GM23248 (cell line): ENCODE measurements at regions not wholly inside any gene's neighbourhood (a gene's known extent, or its start where the extent isn't known, plus 50 kb on each side); places are given as distances from the start of the nearest gene placed in this dataset.

Experiments used
- DNase-seq: peaks from one replicate; pipeline ENCODE4 v3.0.0-alpha.2; 2015
- H2AFZ ChIP-seq: fragments of 200-600 bp; sonication (generic); 2 replicates; pipeline ENCODE4 v1.6.1; 2016; ENCODE audit warnings: antibody characterized with exemption
- H3F3A ChIP-seq: fragments of 200-600 bp; sonication (generic); 2 replicates; pipeline ENCODE4 v1.6.1; 2016; ENCODE audit warnings: mild to moderate bottlenecking, antibody characterized with exemption, mixed run types; ENCODE audit not compliant: insufficient read depth
- H3K27ac ChIP-seq: fragments of 200-600 bp; sonication (generic); 2 replicates; pipeline ENCODE4 v1.5.1; 2016; ENCODE audit warnings: mild to moderate bottlenecking
- H3K27me3 ChIP-seq: fragments of 200-600 bp; sonication (generic); replicated peaks from 2 replicates; pipeline ENCODE4 v1.6.1; 2016; ENCODE audit warnings: mild to moderate bottlenecking; ENCODE audit not compliant: insufficient read depth
- H3K36me3 ChIP-seq: fragments of 200-600 bp; sonication (generic); 2 replicates; pipeline ENCODE4 v1.6.1; 2016; ENCODE audit warnings: low read depth, mild to moderate bottlenecking
- H3K4me1 ChIP-seq: fragments of 200-600 bp; sonication (generic); 2 replicates; pipeline ENCODE4 v1.6.1; 2016; ENCODE audit warnings: mild to moderate bottlenecking; ENCODE audit not compliant: insufficient read depth
- H3K4me2 ChIP-seq: fragments of 200-600 bp; sonication (generic); one replicate; pipeline ENCODE4 v1.6.1; 2016; ENCODE audit warnings: mild to moderate bottlenecking; ENCODE audit not compliant: unreplicated experiment
- H3K4me3 ChIP-seq: fragments of 200-600 bp; sonication (generic); 2 replicates; pipeline ENCODE4 v1.5.1; 2016; ENCODE audit warnings: mild to moderate bottlenecking
- H3K79me2 ChIP-seq: fragments of 200-600 bp; sonication (generic); 2 replicates; pipeline ENCODE4 v1.6.1; 2016; ENCODE audit warnings: mild to moderate bottlenecking; ENCODE audit not compliant: insufficient read depth
- H3K9ac ChIP-seq: fragments of 200-600 bp; sonication (generic); 2 replicates; pipeline ENCODE4 v1.6.1; 2016; ENCODE audit warnings: mild to moderate bottlenecking
- H3K9me2 ChIP-seq: fragments of 200-600 bp; sonication (generic); 2 replicates; pipeline ENCODE4 v1.6.1; 2016; ENCODE audit warnings: mixed run types, mild to moderate bottlenecking, moderate library complexity; ENCODE audit not compliant: insufficient read depth
- H3K9me3 ChIP-seq: fragments of 200-600 bp; sonication (generic); one replicate; pipeline ENCODE4 v1.6.1; 2017; ENCODE audit warnings: low read depth
- H4K20me1 ChIP-seq: fragments of 200-600 bp; sonication (generic); 2 replicates; pipeline ENCODE4 v1.6.0; 2016; ENCODE audit not compliant: insufficient read depth
- EZH2 ChIP-seq: fragments of 200-600 bp; sonication (generic); IDR thresholded peaks from 2 replicates; pipeline ENCODE4 v1.6.1; 2018; ENCODE audit warnings: antibody characterized with exemption, mild to moderate bottlenecking; ENCODE audit not compliant: insufficient read depth, poor library complexity, severe bottlenecking
- EZH2phosphoT487 ChIP-seq: fragments of 200-600 bp; sonication (generic); IDR thresholded peaks from 2 replicates; pipeline ENCODE4 v1.6.1; 2018; ENCODE audit warnings: antibody characterized with exemption, moderate library complexity, mild to moderate bottlenecking, low read depth; ENCODE audit not compliant: insufficient read depth
- WGBS, 2 experiments: methylation state at CpG; one replicate each; pipeline ENCODE4 v1.1.6; 2015 to 2017; ENCODE audit warnings: low lambda C conversion rate in 2 of 2, low coverage in 1 of 2; ENCODE audit errors: missing lambda C conversion rate in 2 of 2; 5-methylcytosine and 5-hydroxymethylcytosine counted together
- in situ Hi-C: fragments of 300-500 bp; cut with MboI; formaldehyde crosslinking; loops from 2 replicates; pipeline ENCODE4 v1.15.0; 2020

- H3K79me2 ChIP-seq: no peaks in the 10 kb centered on the region
- no peaks in the 10 kb centered on the region; the same call in 1 of the 2 replicates for H3K9me2 ChIP-seq
- H3K27ac ChIP-seq: no peak overlapping the region
- H3F3A ChIP-seq: no peaks in the 10 kb centered on the region
- H3K27me3 ChIP-seq: no peaks in the 10 kb centered on the region
- H3K4me3 ChIP-seq: no peak overlapping the region
- H2AFZ ChIP-seq: no peak overlapping the region
- no peaks in the 10 kb centered on the region for H3K4me1 ChIP-seq
- H3K36me3 ChIP-seq: no peaks in the 10 kb centered on the region
- no peaks in the 10 kb centered on the region for H3K9me3 ChIP-seq
- H3K4me2 ChIP-seq: no peak overlapping the region
- in situ Hi-C loops: no loop called here
- H4K20me1 ChIP-seq: no peaks in the 10 kb centered on the region
- DNase-seq: no peak
- no peak for TF ChIP-seq EZH2phosphoT487
- no peak for TF ChIP-seq EZH2
- no peak overlapping the region for H3K9ac ChIP-seq
These were observed 204.2 kb upstream of the CDH20 start for GRCh38 chr18:61129001-61129400.

GRCh38 chr18:61132031-61132430 is 201.2 kb upstream of the CDH20 start:
- H3K9ac ChIP-seq: no peak overlapping the region
- H3K27ac ChIP-seq: no peak overlapping the region
- no peak overlapping the region for H2AFZ ChIP-seq
- in situ Hi-C loops: no loop called here
- no peak overlapping the region for H3K4me2 ChIP-seq
- H3K4me1 ChIP-seq: no peaks in the 10 kb centered on the region
- no peak for DNase-seq
- no peak overlapping the region for H3K4me3 ChIP-seq
- no peak for TF ChIP-seq EZH2phosphoT487
- no peak for TF ChIP-seq EZH2
- no peaks in the 10 kb centered on the region for H3K79me2 ChIP-seq
- no peaks in the 10 kb centered on the region; the same call in 1 of the 2 replicates for H3K9me2 ChIP-seq
- no peaks in the 10 kb centered on the region for H3F3A ChIP-seq
- H3K9me3 ChIP-seq: no peaks in the 10 kb centered on the region
- no peaks in the 10 kb centered on the region for H3K36me3 ChIP-seq
- WGBS, 2 experiments: 2 to 3% methylated on average over 2 of the region's 2 CpGs
- H3K27me3 ChIP-seq: no peaks in the 10 kb centered on the region
- H4K20me1 ChIP-seq: no peaks in the 10 kb centered on the region

- Histone ChIP-seq H3F3A (no peaks in the 10 kb centered on the region), H4K20me1 (no peaks in the 10 kb centered on the region), H3K9ac (no peak overlapping the region), H3K36me3 (no peaks in the 10 kb centered on the region), H3K27ac (no peak overlapping the region), H3K4me1 (no peaks in the 10 kb centered on the region), H3K79me2 (no peaks in the 10 kb centered on the region), H3K4me2 (no peak overlapping the region), H3K9me2 (no peaks in the 10 kb centered on the region; the same call in 1 of the 2 replicates), H2AFZ (no peak overlapping the region), H3K9me3 (no peaks in the 10 kb centered on the region), H3K27me3 (no peaks in the 10 kb centered on the region), H3K4me3 (no peak overlapping the region)
- in situ Hi-C loops: no loop called here
- WGBS, 2 experiments: 29 to 31% methylated on average over 2 of the region's 2 CpGs
- TF ChIP-seq EZH2phosphoT487 (no peak), EZH2 (no peak)
- DNase-seq: no peak
These were observed 199.4 kb upstream of the CDH20 start for GRCh38 chr18:61133783-61134182.

- Histone ChIP-seq H3F3A (no peaks in the 10 kb centered on the region), H3K27me3 (no peaks in the 10 kb centered on the region), H3K9me3 (no peaks in the 10 kb centered on the region), H3K4me1 (no peaks in the 10 kb centered on the region), H3K9me2 (no peaks in the 10 kb centered on the region; the same call in 1 of the 2 replicates), H3K79me2 (no peaks in the 10 kb centered on the region), H3K9ac (no peak overlapping the region), H3K4me3 (no peak overlapping the region), H3K36me3 (no peaks in the 10 kb centered on the region), H2AFZ (no peak overlapping the region), H4K20me1 (no peaks in the 10 kb centered on the region), H3K27ac (no peak overlapping the region), H3K4me2 (no peak overlapping the region)
- DNase-seq: no peak
- 34 to 36% methylated on average over 2 of the region's 2 CpGs for WGBS, 2 experiments
- TF ChIP-seq EZH2phosphoT487 (no peak), EZH2 (no peak)
- in situ Hi-C loops: no loop called here
These were observed 196.4 kb upstream of the CDH20 start for GRCh38 chr18:61136711-61137251.

- no peaks in the 10 kb centered on the region for H3K36me3 ChIP-seq
- H3K79me2 ChIP-seq: no peaks in the 10 kb centered on the region
- DNase-seq: no peak
- H3K4me2 ChIP-seq: no peak overlapping the region
- in situ Hi-C loops: no loop called here
- H3K9me2 ChIP-seq: no peaks in the 10 kb centered on the region
- 24 to 32% methylated on average over 1 of the region's 1 CpG for WGBS, 2 experiments
- H3K4me3 ChIP-seq: no peak overlapping the region
- H3F3A ChIP-seq: no peaks in the 10 kb centered on the region
- H3K9me3 ChIP-seq: no peaks in the 10 kb centered on the region
- H3K27me3 ChIP-seq: no peaks in the 10 kb centered on the region
- no peak overlapping the region for H3K9ac ChIP-seq
- no peaks in the 10 kb centered on the region for H4K20me1 ChIP-seq
- no peak overlapping the region for H2AFZ ChIP-seq
- H3K27ac ChIP-seq: no peak overlapping the region
- H3K4me1 ChIP-seq: no peaks in the 10 kb centered on the region
- TF ChIP-seq EZH2phosphoT487 (no peak), EZH2 (no peak)
These were observed 191.5 kb upstream of the CDH20 start for GRCh38 chr18:61141691-61142090.
